Esophagus squamous epithelium (tissue), 4 donors: ENCODE measurements at regions not wholly inside any gene's neighbourhood (a gene's known extent, or its start where the extent isn't known, plus 50 kb on each side); places are given as distances from the start of the nearest gene placed in this dataset.
"Not testable (repeated sequence)": the region's sequence is repeated elsewhere in the genome, so short reads cannot be mapped to it uniquely, and the experiment has no call there.

Source experiments
- CTCF ChIP-seq, 6 experiments: fragments of 450-650 bp in 4 of 6; fragments of 200-600 bp in 2 of 6; sonication (generic) in 2 of 6; IDR thresholded peaks; one replicate each; pipeline ENCODE4 v1.5.1; 2016 to 2019; ENCODE audit warnings: antibody characterized with exemption in 6 of 6, mild to moderate bottlenecking in 4 of 6, moderate library complexity in 4 of 6
- POLR2A ChIP-seq, 4 donors: fragments of 450-650 bp; IDR thresholded peaks; one replicate each; pipeline ENCODE4 v1.6.1; 2017; ENCODE audit warnings: antibody characterized with exemption in 4 of 4, mild to moderate bottlenecking in 4 of 4, moderate library complexity in 3 of 4

- TF ChIP-seq POLR2A, CTCF (IDR thresholded peaks at IDR 0.05): not testable (repeated sequence)
Observed at GRCh38 chr14:84944901-84945300, 585.0 kb upstream of the FLRT2 start.
